A549 (cell line): ENCODE measurements at regions not wholly inside any gene's neighbourhood (a gene's known extent, or its start where the extent isn't known, plus 50 kb on each side); places are given as distances from the start of the nearest gene placed in this dataset.

ENCODE experiments used
- ATAC-seq, 2 experiments: fragments of 200-7000 bp in 1 of 2; fragments of >200 bp in 1 of 2; cut with Nextera tagmentation in 1 of 2; cut with Tn5 transposase in 1 of 2; 3 replicates each; pipeline versions ENCODE4 v1.8.0 to v1.9.1; 2018 to 2020; ENCODE audit warnings: mild to moderate bottlenecking in 1 of 2, moderate library complexity in 1 of 2
- CTCF ChIA-PET: fragments of 300-600 bp; sonication (Branson Sonifier 250); formaldehyde crosslinking; extraction: SDS; loops from one replicate; lab custom pipeline; 2021; ENCODE audit warnings: antibody characterized with exemption, inconsistent platforms; lab: Yijun Ruan, JAX
- POLR2A ChIA-PET: fragments of 350-600 bp; formaldehyde crosslinking; extraction: SDS; loops from one replicate; lab custom pipeline; 2021; ENCODE audit warnings: antibody characterized with exemption, inconsistent platforms; lab: Yijun Ruan, JAX
- DNase-seq, 2 experiments: peaks; one replicate each; pipeline versions ENCODE4 v3.0.0 to v3.0.0-alpha.2; 2011 to 2016; ENCODE audit warnings: low read depth in 1 of 2, low spot score in 1 of 2
- FAIRE-seq: peaks from 2 replicates; lab custom pipeline; 2011; peaks lifted over from hg19 to GRCh38; lab: Jason Lieb, UNC
- H3K27ac ChIP-seq, 2 experiments: fragments of >200 bp; sonication (Bioruptor Twin); formaldehyde crosslinking; 3 replicates each; pipeline ENCODE4 v1.5.1; 2016 to 2017
- H3K4me1 ChIP-seq: fragments of >200 bp; sonication (Bioruptor Twin); formaldehyde crosslinking; 3 replicates; pipeline ENCODE4 v1.6.1; 2016
- H3K4me2 ChIP-seq: fragments of >200 bp; sonication (Bioruptor Twin); formaldehyde crosslinking; 3 replicates; pipeline ENCODE4 v1.6.1; 2016
- H3K4me3 ChIP-seq: fragments of >200 bp; sonication (Bioruptor Twin); formaldehyde crosslinking; 3 replicates; pipeline ENCODE4 v1.5.1; 2016
- H3K9me3 ChIP-seq: fragments of >200 bp; sonication (Bioruptor Twin); formaldehyde crosslinking; 3 replicates; pipeline ENCODE4 v1.6.1; 2016
- BHLHE40 ChIP-seq: IDR thresholded peaks from 2 replicates; pipeline ENCODE4 v1.6.1; 2012; ENCODE audit warnings: low read depth, low read length, inconsistent platforms
- CBX2 ChIP-seq: fragments of 200-600 bp; sonication (generic); IDR thresholded peaks from 2 replicates; pipeline ENCODE4 v1.6.1; 2016; ENCODE audit warnings: low read depth, mild to moderate bottlenecking, borderline replicate concordance
- CHD2 ChIP-seq: fragments of 150-350 bp; IDR thresholded peaks from 2 replicates; pipeline ENCODE4 v1.6.1; 2014; ENCODE audit warnings: low read length; ENCODE audit not compliant: partially characterized antibody
- EHF ChIP-seq: fragments of 250-450 bp; sonication (Bioruptor Pico); IDR thresholded peaks from 2 replicates; pipeline ENCODE4 v1.5.0; 2020; ENCODE audit warnings: mild to moderate bottlenecking
- EHMT2 ChIP-seq: fragments of 200-600 bp; sonication (generic); IDR thresholded peaks from 2 replicates; pipeline ENCODE4 v1.6.1; 2016; ENCODE audit warnings: antibody characterized with exemption, low read depth, mild to moderate bottlenecking, moderate library complexity
- EP300 ChIP-seq, 2 experiments: fragments of >200 bp; sonication (Bioruptor Twin); formaldehyde crosslinking; IDR thresholded peaks; 2 replicates in 1 of 2; 3 replicates in 1 of 2; pipeline ENCODE4 v1.6.1; 2016 to 2017
- ESRRA ChIP-seq: fragments of 150-350 bp; IDR thresholded peaks from 2 replicates; pipeline ENCODE4 v1.6.1; 2014; ENCODE audit warnings: mild to moderate bottlenecking, low read length, borderline replicate concordance
- FOSL2 ChIP-seq, 2 experiments: fragments of 450-650 bp in 1 of 2; fragments of >200 bp in 1 of 2; sonication (Bioruptor Twin) in 1 of 2; formaldehyde crosslinking; IDR thresholded peaks; 2 replicates each; pipeline versions ENCODE4 v1.5.0 to v1.6.1; 2016 to 2020; ENCODE audit warnings: mild to moderate bottlenecking in 1 of 2, moderate library complexity in 1 of 2
- HDAC2 ChIP-seq: fragments of 200-600 bp; sonication (generic); IDR thresholded peaks from 2 replicates; pipeline ENCODE4 v1.6.1; 2016
- HOXB13 ChIP-seq: fragments of 250-450 bp; sonication (Bioruptor Pico); IDR thresholded peaks from 2 replicates; pipeline ENCODE4 v1.5.0; 2020; ENCODE audit warnings: low read depth, mild to moderate bottlenecking, moderate library complexity
- JUN ChIP-seq, 2 experiments: fragments of >200 bp; sonication (Bioruptor Twin); formaldehyde crosslinking; IDR thresholded peaks; 2 replicates in 1 of 2; 3 replicates in 1 of 2; pipeline ENCODE4 v1.6.1; 2016 to 2017
- JUNB ChIP-seq: fragments of >200 bp; sonication (Bioruptor Twin); formaldehyde crosslinking; IDR thresholded peaks from 2 replicates; pipeline ENCODE4 v1.6.1; 2016
- NFE2L2 ChIP-seq: fragments of 150-350 bp; conservative IDR thresholded peaks from 2 replicates; pipeline ENCODE4 v1.6.1; 2014; ENCODE audit warnings: low read length
- RARB ChIP-seq: fragments of 250-450 bp; sonication (Bioruptor Pico); IDR thresholded peaks from 2 replicates; pipeline ENCODE4 v1.8.0; 2021; ENCODE audit warnings: mild to moderate bottlenecking, moderate library complexity
- RFX5 ChIP-seq: fragments of 450-650 bp; IDR thresholded peaks from 2 replicates; pipeline ENCODE4 v1.7.1; 2014; ENCODE audit warnings: antibody characterized with exemption, mild to moderate bottlenecking, moderate library complexity
- SMC3 ChIP-seq: fragments of >200 bp; sonication (Bioruptor Twin); formaldehyde crosslinking; IDR thresholded peaks from 3 replicates; pipeline ENCODE4 v1.6.1; 2018; ENCODE audit warnings: inconsistent platforms
- TFCP2L1 ChIP-seq: fragments of 250-450 bp; sonication (Bioruptor Pico); IDR thresholded peaks from 2 replicates; pipeline ENCODE4 v1.5.0; 2021; ENCODE audit warnings: mild to moderate bottlenecking
- ZNF302 ChIP-seq: fragments of 250-450 bp; sonication (Bioruptor Pico); IDR thresholded peaks from 2 replicates; pipeline ENCODE4 v1.9.0; 2021; ENCODE audit warnings: inconsistent platforms, mild to moderate bottlenecking, moderate library complexity
- ZSCAN20 ChIP-seq: fragments of 250-450 bp; sonication (Bioruptor Pico); IDR thresholded peaks from 2 replicates; pipeline ENCODE4 v1.8.0; 2022; ENCODE audit warnings: mild to moderate bottlenecking, moderate library complexity
- WGBS: methylation state at CpG from one replicate; pipeline ENCODE4 v1.1.6; 2017; ENCODE audit errors: missing lambda C conversion rate; 5-methylcytosine and 5-hydroxymethylcytosine counted together
- TF ChIP-seq, protein P1 (sequence below): fragments of 250-450 bp; sonication (Bioruptor Pico); IDR thresholded peaks from 2 replicates; pipeline ENCODE4 v1.5.0; 2021; ENCODE audit warnings: mild to moderate bottlenecking, moderate library complexity, borderline replicate concordance
- TF ChIP-seq, protein P2 (sequence below): fragments of >200 bp; sonication (Bioruptor Twin); formaldehyde crosslinking; IDR thresholded peaks from 3 replicates; pipeline ENCODE4 v1.5.1; 2016
- TF ChIP-seq, protein P3 (sequence below): fragments of 450-650 bp; IDR thresholded peaks from 2 replicates; pipeline ENCODE4 v1.6.1; 2014; ENCODE audit warnings: antibody characterized with exemption

DNA sequence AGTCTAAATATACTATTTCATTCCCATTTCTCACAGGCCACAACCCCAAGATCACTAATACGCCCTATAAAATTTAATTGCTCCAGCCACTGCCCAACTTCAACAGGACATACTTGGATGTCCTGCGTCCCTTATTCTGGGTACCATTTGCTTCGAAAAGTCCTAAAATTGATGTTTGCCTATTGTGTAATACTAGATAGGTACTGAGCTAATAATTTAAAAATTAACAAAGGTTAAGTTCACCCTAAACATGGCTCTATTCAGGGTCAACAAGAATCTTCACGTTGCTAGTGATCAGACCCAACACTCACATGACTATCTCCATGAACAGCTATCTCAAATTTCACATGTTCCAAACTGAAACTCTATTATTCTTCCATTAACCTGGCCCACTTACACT, 296.4 kb upstream of the RND3 start:
- no peak overlapping the region for H3K4me2 ChIP-seq
- WGBS = 53% methylated on average over 4 of the region's 4 CpGs
- no peaks in the 10 kb centered on the region for H3K4me1 ChIP-seq
- no peak for DNase-seq
- TF ChIP-seq, protein P1, sequence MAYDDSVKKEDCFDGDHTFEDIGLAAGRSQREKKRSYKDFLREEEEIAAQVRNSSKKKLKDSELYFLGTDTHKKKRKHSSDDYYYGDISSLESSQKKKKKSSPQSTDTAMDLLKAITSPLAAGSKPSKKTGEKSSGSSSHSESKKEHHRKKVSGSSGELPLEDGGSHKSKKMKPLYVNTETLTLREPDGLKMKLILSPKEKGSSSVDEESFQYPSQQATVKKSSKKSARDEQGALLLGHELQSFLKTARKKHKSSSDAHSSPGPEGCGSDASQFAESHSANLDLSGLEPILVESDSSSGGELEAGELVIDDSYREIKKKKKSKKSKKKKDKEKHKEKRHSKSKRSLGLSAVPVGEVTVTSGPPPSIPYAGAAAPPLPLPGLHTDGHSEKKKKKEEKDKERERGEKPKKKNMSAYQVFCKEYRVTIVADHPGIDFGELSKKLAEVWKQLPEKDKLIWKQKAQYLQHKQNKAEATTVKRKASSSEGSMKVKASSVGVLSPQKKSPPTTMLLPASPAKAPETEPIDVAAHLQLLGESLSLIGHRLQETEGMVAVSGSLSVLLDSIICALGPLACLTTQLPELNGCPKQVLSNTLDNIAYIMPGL (CRISPR knock-in tag) = no peak
- TF ChIP-seq EP300 (IDR thresholded peaks at IDR 0.05) = no peak
- no peak for TF ChIP-seq RFX5
- TF ChIP-seq HOXB13 = no peak
- no peak for TF ChIP-seq SMC3
- no peak for TF ChIP-seq NFE2L2
- TF ChIP-seq ZNF302 (CRISPR knock-in tag) = no peak
- TF ChIP-seq ZSCAN20 (CRISPR knock-in tag) = no peak
- no peak for TF ChIP-seq JUN (IDR thresholded peaks at IDR 0.05)
- no peak overlapping the region for H3K4me3 ChIP-seq
- FAIRE-seq = no peak
- POLR2A ChIA-PET = no interaction called here
- no peaks in the 10 kb centered on the region for H3K9me3 ChIP-seq
- CTCF ChIA-PET = interaction anchor here (1.1 to 1.6 kb wide), 2 partner anchors 14 to 15 kb away, joined by 3 read pairs; no protein-coding TSS in a partner anchor
- ATAC-seq = no peak
- no peak overlapping the region for H3K27ac ChIP-seq

DNA sequence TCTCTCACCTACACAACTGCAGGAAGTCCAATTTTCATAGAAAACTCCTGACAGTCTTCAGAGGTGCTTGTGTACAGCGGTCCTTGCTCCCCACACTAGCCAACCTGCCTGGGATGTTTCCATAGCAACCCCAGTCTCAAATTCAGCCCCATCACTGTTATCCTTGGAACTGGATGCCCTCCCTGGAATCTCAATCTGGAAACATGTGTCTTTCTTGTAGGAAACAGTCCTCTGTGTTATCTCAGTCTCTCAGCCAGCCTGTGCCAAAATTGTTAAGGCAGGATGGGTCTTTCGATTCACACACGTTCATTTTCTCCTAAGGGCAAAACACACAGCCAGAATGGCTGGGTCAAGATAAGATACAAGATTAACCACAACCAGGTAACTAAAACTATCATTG, 295.5 kb upstream of the RND3 start:
- no peak overlapping the region for H3K4me3 ChIP-seq

DNA sequence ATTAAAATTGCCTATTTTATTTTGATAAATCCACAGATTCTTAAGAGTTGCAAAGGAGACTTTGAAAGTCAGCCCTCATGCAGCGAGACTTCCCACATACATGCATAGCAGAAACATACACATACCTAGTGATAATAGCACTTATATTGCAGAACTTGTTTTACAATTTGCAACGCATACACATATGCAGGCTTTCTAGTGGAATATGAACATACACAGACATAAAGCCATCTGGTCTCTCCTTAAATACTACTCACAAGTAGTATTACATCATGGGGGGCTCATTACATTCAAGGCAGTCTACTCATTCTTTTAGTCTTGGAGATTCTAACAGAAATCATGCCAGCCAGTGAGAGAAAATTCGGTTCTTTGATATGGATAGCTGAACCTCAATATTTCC, 295.1 kb upstream of the RND3 start:
- H3K27ac ChIP-seq = no peak overlapping the region

More for the DNA sequence above, 295.5 kb upstream of the RND3 start:
- FAIRE-seq = no peak
- Histone ChIP-seq H3K4me1 (no peaks in the 10 kb centered on the region), H3K4me2 (no peak overlapping the region), H3K9me3 (no peaks in the 10 kb centered on the region), H3K27ac (no peak overlapping the region)
- ATAC-seq = no peak
- ChIA-PET CTCF (no interaction called here), POLR2A (no interaction called here)
- TF ChIP-seq BHLHE40 (no peak), TFCP2L1 (CRISPR knock-in tag) (no peak), ZNF302 (CRISPR knock-in tag) (no peak), JUNB (no peak), RARB (no peak), JUN (IDR thresholded peaks at IDR 0.05) (no peak)
- 37% methylated on average over 3 of the region's 3 CpGs for WGBS
- no peak for DNase-seq

More for the DNA sequence above, 295.1 kb upstream of the RND3 start:
- Histone ChIP-seq H3K9me3 (no peaks in the 10 kb centered on the region), H3K4me1 (no peaks in the 10 kb centered on the region)
- CTCF ChIA-PET = no interaction called here
- no peak for ATAC-seq
- WGBS = 57% methylated on average over 3 of the region's 3 CpGs
- TF ChIP-seq JUN (IDR thresholded peaks at IDR 0.05) (no peak), HDAC2 (no peak), EHF (CRISPR knock-in tag) (no peak), CHD2 (no peak), ESRRA (no peak), ZSCAN20 (CRISPR knock-in tag) (no peak), FOSL2 (IDR thresholded peaks at IDR 0.05) (no peak), FOSL2 (CRISPR knock-in tag; IDR thresholded peaks at IDR 0.05) (no peak), CBX2 (no peak), EHMT2 (no peak)
- TF ChIP-seq, protein P2, sequence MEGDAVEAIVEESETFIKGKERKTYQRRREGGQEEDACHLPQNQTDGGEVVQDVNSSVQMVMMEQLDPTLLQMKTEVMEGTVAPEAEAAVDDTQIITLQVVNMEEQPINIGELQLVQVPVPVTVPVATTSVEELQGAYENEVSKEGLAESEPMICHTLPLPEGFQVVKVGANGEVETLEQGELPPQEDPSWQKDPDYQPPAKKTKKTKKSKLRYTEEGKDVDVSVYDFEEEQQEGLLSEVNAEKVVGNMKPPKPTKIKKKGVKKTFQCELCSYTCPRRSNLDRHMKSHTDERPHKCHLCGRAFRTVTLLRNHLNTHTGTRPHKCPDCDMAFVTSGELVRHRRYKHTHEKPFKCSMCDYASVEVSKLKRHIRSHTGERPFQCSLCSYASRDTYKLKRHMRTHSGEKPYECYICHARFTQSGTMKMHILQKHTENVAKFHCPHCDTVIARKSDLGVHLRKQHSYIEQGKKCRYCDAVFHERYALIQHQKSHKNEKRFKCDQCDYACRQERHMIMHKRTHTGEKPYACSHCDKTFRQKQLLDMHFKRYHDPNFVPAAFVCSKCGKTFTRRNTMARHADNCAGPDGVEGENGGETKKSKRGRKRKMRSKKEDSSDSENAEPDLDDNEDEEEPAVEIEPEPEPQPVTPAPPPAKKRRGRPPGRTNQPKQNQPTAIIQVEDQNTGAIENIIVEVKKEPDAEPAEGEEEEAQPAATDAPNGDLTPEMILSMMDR = no peak
- TF ChIP-seq, protein P3, sequence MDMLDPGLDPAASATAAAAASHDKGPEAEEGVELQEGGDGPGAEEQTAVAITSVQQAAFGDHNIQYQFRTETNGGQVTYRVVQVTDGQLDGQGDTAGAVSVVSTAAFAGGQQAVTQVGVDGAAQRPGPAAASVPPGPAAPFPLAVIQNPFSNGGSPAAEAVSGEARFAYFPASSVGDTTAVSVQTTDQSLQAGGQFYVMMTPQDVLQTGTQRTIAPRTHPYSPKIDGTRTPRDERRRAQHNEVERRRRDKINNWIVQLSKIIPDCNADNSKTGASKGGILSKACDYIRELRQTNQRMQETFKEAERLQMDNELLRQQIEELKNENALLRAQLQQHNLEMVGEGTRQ = no peak
- TF ChIP-seq, all 56 proteins: peak for 0
- Histone ChIP-seq H3K4me3 (no peak overlapping the region), H3K4me2 (no peak overlapping the region)
- DNase-seq (no peak), FAIRE-seq (no peak)
- POLR2A ChIA-PET = no interaction called here
